ENCODE measurements at regions not wholly inside any gene's neighbourhood (a gene's known extent, or its start where the extent isn't known, plus 50 kb on each side); places are given as distances from the start of the nearest gene placed in this dataset.
"Not testable (repeated sequence)": the region's sequence is repeated elsewhere in the genome, so short reads cannot be mapped to it uniquely, and the experiment has no call there.

- Histone ChIP-seq H3K9me3 (peaks cover 0 to 24% (median 0%) of the 10 kb centered on the region in 12 donors), H3K27me3 (no peaks in the 10 kb centered on the region), H3K27ac (no peak overlapping the region), H3K4me3 (no peak overlapping the region), H3K4me1 (peaks cover 0 to 3% (median 0%) of the 10 kb centered on the region in 12 donors), H3K36me3 (no peaks in the 10 kb centered on the region)
- intact Hi-C loops (cut with DNase I) = no loop called here
- TF ChIP-seq POLR2A (IDR thresholded peaks at IDR 0.05) = no peak
- no peak for TF ChIP-seq CTCF (IDR thresholded peaks at IDR 0.05)
- DNase-seq = no peak
- ATAC-seq = no peak
- WGBS, 4 donors = 75 to 84% (median 80%) methylated on average over 2 of the region's 2 CpGs
Observed at GRCh38 chr16:63131503-63131902, 1095.3 kb upstream of the CDH8 start.

- Histone ChIP-seq H3K4me3 (no peak overlapping the region), H3K4me1 (peaks cover 0 to 3% (median 0%) of the 10 kb centered on the region in 12 donors), H3K27ac (no peak overlapping the region), H3K27me3 (no peaks in the 10 kb centered on the region), H3K36me3 (no peaks in the 10 kb centered on the region), H3K9me3 (peaks cover 0 to 24% (median 0%) of the 10 kb centered on the region in 12 donors)
- no peak for ATAC-seq
- intact Hi-C loops (cut with DNase I) = no loop called here
- WGBS, 4 donors = 79 to 88% (median 87%) methylated on average over 3 to 4 of the region's 4 CpGs
- no peak for TF ChIP-seq POLR2A (IDR thresholded peaks at IDR 0.05)
- DNase-seq = no peak
Observed at GRCh38 chr16:63130942-63131341, 1094.7 kb upstream of the CDH8 start.

- peak in 1 of 5 donors; percentile 40 for DNase-seq
- 88 to 95% (median 94%) methylated on average over 17 to 46 of the region's 46 CpGs for WGBS, 4 donors
- no peak for TF ChIP-seq CTCF (IDR thresholded peaks at IDR 0.05)
- no peak for TF ChIP-seq POLR2A (IDR thresholded peaks at IDR 0.05)
- Histone ChIP-seq H3K4me3 (no peak overlapping the region), H3K4me1 (peaks cover 0 to 3% (median 0%) of the 10 kb centered on the region in 12 donors), H3K27me3 (no peaks in the 10 kb centered on the region), H3K36me3 (no peaks in the 10 kb centered on the region), H3K9me3 (peaks cover 0 to 24% (median 0%) of the 10 kb centered on the region in 12 donors), H3K27ac (no peak overlapping the region)
- intact Hi-C loops (cut with DNase I) = no loop called here
- ATAC-seq = peak in 1 of 4 donors; percentile 46
Observed at GRCh38 chr16:63129411-63130125, 1093.3 kb upstream of the CDH8 start.

- H3K27me3 ChIP-seq; ATAC-seq; H3K4me1 ChIP-seq; H3K36me3 ChIP-seq; H3K9me3 ChIP-seq; H3K4me3 ChIP-seq; intact Hi-C loops (cut with DNase I); H3K27ac ChIP-seq; DNase-seq: not testable (repeated sequence)
- 94 to 95% (median 95%) methylated on average over 21 to 23 of the region's 23 CpGs for WGBS, 4 donors
Observed at GRCh38 chr16:63119905-63120304, 1083.7 kb upstream of the CDH8 start.

GRCh38 chr16:63100082-63100481, 1063.8 kb upstream of the CDH8 start:
- H3K4me3 ChIP-seq = no peak overlapping the region
- DNase-seq (no peak), ATAC-seq (peak in 2 of 4 donors; percentile 74 to 86)
- no peaks in the 10 kb centered on the region for H3K36me3 ChIP-seq
- no peak overlapping the region for H3K27ac ChIP-seq
- intact Hi-C loops (cut with DNase I) = no loop called here
- H3K27me3 ChIP-seq = no peaks in the 10 kb centered on the region
- TF ChIP-seq CTCF (IDR thresholded peaks at IDR 0.05) (no peak), POLR2A (IDR thresholded peaks at IDR 0.05) (no peak)
- 79 to 94% (median 88%) methylated on average over 2 of the region's 2 CpGs for WGBS, 4 donors
- peaks cover 0 to 5% (median 0%) of the 10 kb centered on the region in 12 donors for H3K9me3 ChIP-seq
- H3K4me1 ChIP-seq = no peaks in the 10 kb centered on the region
